Osteocyte (in vitro differentiated cells): ENCODE measurements at regions not wholly inside any gene's neighbourhood (a gene's known extent, or its start where the extent isn't known, plus 50 kb on each side); places are given as distances from the start of the nearest gene placed in this dataset.

Source experiments
- DNase-seq: peaks from one replicate; pipeline ENCODE4 v3.0.0; 2021; ENCODE audit warnings: mixed read lengths; ENCODE audit not compliant: unreplicated experiment; ENCODE audit errors: extremely low spot score
- H3K27ac Mint-ChIP-seq: one replicate; pipeline ENCODE4 v1.8.0; 2021; ENCODE audit warnings: mild to moderate bottlenecking, mixed read lengths; ENCODE audit not compliant: unreplicated experiment
- H3K27me3 Mint-ChIP-seq: one replicate; pipeline ENCODE4 v1.8.0; 2021; ENCODE audit warnings: mixed read lengths; ENCODE audit not compliant: unreplicated experiment
- H3K36me3 Mint-ChIP-seq: one replicate; pipeline ENCODE4 v1.8.0; 2021; ENCODE audit warnings: mixed read lengths; ENCODE audit not compliant: unreplicated experiment
- H3K4me1 Mint-ChIP-seq: one replicate; pipeline ENCODE4 v1.8.0; 2021; ENCODE audit warnings: mixed read lengths; ENCODE audit not compliant: unreplicated experiment
- H3K4me3 Mint-ChIP-seq: one replicate; pipeline ENCODE4 v1.8.0; 2021; ENCODE audit warnings: mild to moderate bottlenecking, moderate library complexity, mixed read lengths; ENCODE audit not compliant: unreplicated experiment
- H3K9me3 Mint-ChIP-seq: one replicate; pipeline ENCODE4 v1.8.0; 2021; ENCODE audit warnings: mixed read lengths; ENCODE audit not compliant: unreplicated experiment
- CTCF ChIP-seq: fragments of 200-600 bp; sonication (generic); IDR thresholded peaks from 2 replicates; pipeline ENCODE4 v1.5.0; 2021; ENCODE audit warnings: antibody characterized with exemption, mild to moderate bottlenecking, moderate library complexity

GRCh38 chr7:113389112-113389646 lies 270.8 kb upstream of the SMIM30 start:
- no peak for DNase-seq
- Mint-ChIP-seq H3K4me3 (no peak overlapping the region), H3K27me3 (peaks cover 5% of the 10 kb centered on the region), H3K9me3 (peaks cover 6% of the 10 kb centered on the region), H3K27ac (no peak overlapping the region), H3K4me1 (no peaks in the 10 kb centered on the region), H3K36me3 (no peaks in the 10 kb centered on the region)
- no peak for TF ChIP-seq CTCF

GRCh38 chr7:113383638-113384037 lies 265.3 kb upstream of the SMIM30 start:
- Mint-ChIP-seq H3K36me3 (no peaks in the 10 kb centered on the region), H3K27ac (no peak overlapping the region), H3K4me1 (no peaks in the 10 kb centered on the region), H3K4me3 (no peak overlapping the region), H3K9me3 (no peaks in the 10 kb centered on the region), H3K27me3 (peaks cover 5% of the 10 kb centered on the region)
- no peak for DNase-seq
- no peak for TF ChIP-seq CTCF

- H3K4me3 Mint-ChIP-seq, result no peak overlapping the region
- no peaks in the 10 kb centered on the region for H3K9me3 Mint-ChIP-seq
- TF ChIP-seq CTCF, result no peak
- H3K4me1 Mint-ChIP-seq, result no peaks in the 10 kb centered on the region
- H3K36me3 Mint-ChIP-seq, result no peaks in the 10 kb centered on the region
- H3K27ac Mint-ChIP-seq, result no peak overlapping the region
- no peak for DNase-seq
- peaks cover 17% of the 10 kb centered on the region for H3K27me3 Mint-ChIP-seq
These were observed 261.4 kb upstream of the SMIM30 start for GRCh38 chr7:113379746-113380145.

- H3K36me3 Mint-ChIP-seq, result no peaks in the 10 kb centered on the region
- no peak overlapping the region for H3K4me3 Mint-ChIP-seq
- no peak for DNase-seq
- no peaks in the 10 kb centered on the region for H3K9me3 Mint-ChIP-seq
- peaks cover 18% of the 10 kb centered on the region for H3K27me3 Mint-ChIP-seq
- TF ChIP-seq CTCF, result no peak
- H3K27ac Mint-ChIP-seq, result no peak overlapping the region
- H3K4me1 Mint-ChIP-seq, result no peaks in the 10 kb centered on the region
These were observed 256.6 kb upstream of the SMIM30 start for GRCh38 chr7:113374955-113375354.

DNA sequence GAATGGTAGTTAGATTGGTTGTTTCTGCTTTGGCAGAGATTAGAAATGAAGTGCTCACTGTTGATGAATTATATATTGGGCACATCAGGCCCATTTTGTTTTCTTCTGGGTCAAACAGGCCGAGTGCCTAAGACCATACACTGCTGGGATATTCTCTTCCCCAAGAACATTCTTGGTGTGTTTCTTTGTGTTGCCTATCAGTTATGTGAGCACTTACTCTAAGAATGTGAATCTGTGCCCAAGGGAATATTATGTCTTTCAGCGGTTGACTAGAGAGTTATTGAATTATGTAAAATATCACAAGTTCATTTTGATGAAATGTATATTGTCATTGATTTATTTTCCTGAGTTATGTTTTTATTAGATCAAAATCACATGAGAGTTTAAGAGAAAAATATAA lies 255.5 kb upstream of the SMIM30 start:
- H3K4me3 Mint-ChIP-seq, result no peak overlapping the region
- H3K4me1 Mint-ChIP-seq, result no peaks in the 10 kb centered on the region
- H3K36me3 Mint-ChIP-seq, result no peaks in the 10 kb centered on the region
- H3K27me3 Mint-ChIP-seq, result peaks cover 13% of the 10 kb centered on the region
- no peak for TF ChIP-seq CTCF
- H3K9me3 Mint-ChIP-seq, result no peaks in the 10 kb centered on the region
- DNase-seq, result no peak
- H3K27ac Mint-ChIP-seq, result no peak overlapping the region
